Activated CD4-positive, alpha-beta T cell treated with anti-CD3 and anti-CD28 coated beads for 24 hours (primary cell): ENCODE measurements at regions not wholly inside any gene's neighbourhood (a gene's known extent, or its start where the extent isn't known, plus 50 kb on each side); places are given as distances from the start of the nearest gene placed in this dataset.

Experiments
- DNase-seq, 2 donors: peaks; one replicate each; pipeline ENCODE4 v3.0.0-alpha.2; 2020; ENCODE audit warnings: low read depth in 2 of 2

DNA sequence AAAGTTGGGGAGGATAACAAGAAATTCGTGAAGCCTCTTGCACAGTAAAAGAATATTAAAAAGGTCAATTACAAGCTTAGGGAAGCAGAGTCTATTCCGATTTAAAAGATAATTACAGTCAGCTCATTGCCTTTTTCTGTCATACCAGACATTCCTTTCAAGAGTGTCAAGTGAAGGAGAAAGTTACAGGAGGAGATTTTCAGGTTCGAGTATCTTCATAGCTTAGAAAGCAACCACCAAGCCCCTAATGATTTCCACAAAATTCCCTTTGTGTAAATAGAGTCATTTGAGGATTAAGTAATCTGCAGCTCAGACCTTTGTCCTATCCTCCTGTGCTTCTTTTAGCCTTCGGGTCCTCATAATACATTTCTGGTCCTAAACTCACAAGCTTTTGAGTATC, 414.9 kb downstream of the CDH2 start:
- no peak for DNase-seq

DNA sequence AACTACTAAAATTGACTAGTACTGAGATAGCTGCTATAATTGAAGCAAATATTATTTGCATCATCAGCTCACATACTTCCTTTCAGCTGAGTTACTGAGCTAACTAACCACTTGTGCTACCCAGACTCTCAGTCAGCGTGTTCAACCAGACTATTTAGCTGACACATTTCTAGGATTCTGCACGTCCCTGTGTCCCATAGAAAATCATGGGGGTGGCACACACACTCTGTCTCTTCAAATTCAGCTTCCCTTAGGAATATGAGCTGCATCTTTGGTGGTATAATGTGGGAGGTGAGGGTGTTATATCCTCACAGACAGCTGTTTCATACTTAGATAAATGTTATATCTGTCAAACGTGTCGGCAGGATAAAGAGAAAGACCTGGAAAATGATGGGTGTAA, 424.0 kb downstream of the CDH2 start:
- no peak for DNase-seq

GRCh38 chr18:27750923-27751322, 426.0 kb downstream of the CDH2 start:
- DNase-seq = no peak

DNA sequence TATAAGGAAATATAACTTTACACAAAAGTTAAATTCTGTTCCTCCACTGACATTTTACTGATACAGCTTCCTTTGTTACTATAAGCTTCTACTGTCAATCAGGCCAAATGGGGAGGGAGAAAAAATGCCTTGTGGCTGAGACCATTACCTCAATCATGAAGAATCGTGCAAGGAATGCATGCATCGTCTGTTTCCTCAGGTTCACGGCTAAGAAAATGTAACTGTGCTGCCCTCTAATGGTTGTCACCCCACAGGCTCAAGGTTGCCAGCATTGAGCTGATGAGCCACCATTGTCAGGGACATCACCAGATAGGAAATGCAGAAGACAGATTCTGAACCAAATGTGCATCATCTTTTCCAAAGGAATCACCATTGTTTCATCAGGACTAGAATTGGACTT, 426.9 kb downstream of the CDH2 start:
- no peak for DNase-seq

GRCh38 chr18:27749194-27749593, 427.7 kb downstream of the CDH2 start:
- DNase-seq = no peak

DNA sequence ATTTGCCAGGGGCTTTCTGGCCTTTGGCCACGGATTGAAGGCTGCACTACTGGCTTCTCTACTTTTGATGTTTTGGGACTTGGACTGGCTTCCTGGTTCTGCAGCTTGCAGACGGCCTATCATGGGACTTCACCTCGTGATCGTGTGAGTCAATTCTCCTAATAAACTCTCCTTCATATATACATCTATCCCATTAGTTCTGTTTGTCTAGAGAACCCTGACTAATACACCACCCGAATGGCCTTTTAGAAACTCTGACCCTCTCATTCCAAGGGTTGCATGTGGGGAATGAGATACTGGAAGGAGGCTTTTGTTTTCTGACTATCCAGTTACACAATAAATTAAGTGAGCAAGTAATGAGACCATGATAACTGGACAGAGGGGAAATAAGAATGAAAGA, 430.7 kb downstream of the CDH2 start:
- no peak for DNase-seq

DNA sequence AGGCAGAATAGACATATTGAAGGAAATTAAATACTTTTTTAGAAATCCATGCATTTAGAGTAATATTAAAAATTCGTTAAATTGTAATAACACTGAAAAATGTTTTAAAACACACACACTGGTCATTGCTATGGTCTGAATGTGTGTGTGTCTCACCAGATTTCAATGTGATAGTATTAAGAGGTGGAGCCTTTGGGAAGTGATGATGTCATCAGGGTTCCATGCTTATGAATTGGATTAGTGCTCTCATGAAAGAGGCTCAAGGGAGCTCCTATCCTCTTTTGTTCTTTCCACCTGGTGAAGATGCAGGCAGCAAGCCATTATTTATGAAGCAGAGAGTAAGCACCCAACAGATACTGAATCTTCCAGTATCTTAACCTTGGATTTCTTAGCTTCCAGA, 441.8 kb downstream of the CDH2 start:
- no peak for DNase-seq

DNA sequence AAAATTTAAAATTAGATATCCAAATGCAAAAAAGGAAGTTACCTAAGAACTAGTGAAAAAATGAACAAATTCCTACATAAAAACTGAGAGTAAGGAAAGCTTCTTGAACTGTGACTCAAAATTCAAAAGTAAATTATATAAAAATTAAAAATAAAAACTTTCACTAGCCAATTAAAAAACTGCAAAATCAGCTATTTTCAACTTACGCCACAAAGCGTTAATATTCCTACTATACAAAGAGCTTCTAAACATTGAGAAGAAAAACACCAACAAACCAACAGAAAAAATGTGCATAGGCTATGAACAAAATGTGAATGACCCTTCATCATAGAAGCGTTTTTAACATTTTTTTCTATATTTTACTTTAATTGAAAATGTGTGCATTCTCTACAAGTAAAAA, 445.7 kb downstream of the CDH2 start:
- DNase-seq = no peak

DNA sequence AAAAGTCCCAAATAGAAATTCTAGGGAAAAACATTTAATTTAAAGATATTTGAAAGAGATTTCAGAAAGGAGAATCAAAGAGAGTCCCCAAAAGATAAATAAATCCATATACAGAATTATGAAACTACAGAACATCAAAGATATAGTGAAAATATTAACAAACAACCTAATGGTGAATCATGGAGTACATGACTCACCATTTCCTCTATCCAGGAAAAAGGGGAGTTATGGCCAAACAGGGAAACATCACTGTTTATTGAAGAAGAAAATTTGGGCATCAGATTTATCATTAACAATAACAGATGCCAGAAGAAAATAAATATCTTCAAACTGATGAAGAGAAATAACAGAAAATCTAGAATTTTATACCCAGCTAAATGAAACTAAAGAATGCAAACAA, 448.3 kb downstream of the CDH2 start:
- DNase-seq = no peak

DNA sequence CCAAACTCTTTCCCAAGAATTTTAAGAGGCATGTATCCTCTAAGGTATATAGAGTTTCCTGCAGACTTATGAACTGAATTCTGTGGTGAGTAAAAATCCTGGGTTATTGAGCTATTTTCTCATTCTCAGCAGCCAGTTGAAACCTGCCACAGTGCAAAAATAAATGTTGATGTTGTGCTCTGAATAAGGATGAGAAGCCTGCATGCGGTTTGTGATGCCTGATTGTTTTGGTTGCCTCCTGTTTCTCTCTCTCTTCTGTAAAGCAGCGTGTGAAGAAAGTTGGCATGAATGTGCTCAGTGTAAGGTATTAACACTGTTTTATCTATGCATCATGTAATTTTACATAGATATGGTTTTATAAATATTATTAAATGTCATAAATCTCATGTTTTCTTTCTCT, 452.6 kb downstream of the CDH2 start:
- no peak for DNase-seq

- no peak for DNase-seq
Observed at GRCh38 chr18:27723168-27723567, 453.8 kb downstream of the CDH2 start.

- DNase-seq = no peak
Observed at GRCh38 chr18:27719680-27720079, 457.2 kb downstream of the CDH2 start.

- no peak for DNase-seq
Observed at GRCh38 chr18:27717816-27718215, 459.1 kb downstream of the CDH2 start.

- DNase-seq = no peak
Observed at GRCh38 chr18:27717250-27717649, 459.7 kb downstream of the CDH2 start.

GRCh38 chr18:27715751-27716150, 461.2 kb downstream of the CDH2 start:
- DNase-seq = no peak

- no peak for DNase-seq
Observed at GRCh38 chr18:27713738-27714095, 463.2 kb downstream of the CDH2 start.

GRCh38 chr18:27713037-27713737, 463.7 kb downstream of the CDH2 start:
- DNase-seq = no peak

GRCh38 chr18:27712066-27712465, 464.9 kb downstream of the CDH2 start:
- no peak for DNase-seq

- no peak for DNase-seq
Observed at GRCh38 chr18:27711382-27711781, 465.5 kb downstream of the CDH2 start.

GRCh38 chr18:27709344-27709743, 467.6 kb downstream of the CDH2 start:
- DNase-seq = no peak

- no peak for DNase-seq
Observed at GRCh38 chr18:27707201-27707600, 469.7 kb downstream of the CDH2 start.

- no peak for DNase-seq
Observed at GRCh38 chr18:27704736-27705361, 472.1 kb downstream of the CDH2 start.

DNA sequence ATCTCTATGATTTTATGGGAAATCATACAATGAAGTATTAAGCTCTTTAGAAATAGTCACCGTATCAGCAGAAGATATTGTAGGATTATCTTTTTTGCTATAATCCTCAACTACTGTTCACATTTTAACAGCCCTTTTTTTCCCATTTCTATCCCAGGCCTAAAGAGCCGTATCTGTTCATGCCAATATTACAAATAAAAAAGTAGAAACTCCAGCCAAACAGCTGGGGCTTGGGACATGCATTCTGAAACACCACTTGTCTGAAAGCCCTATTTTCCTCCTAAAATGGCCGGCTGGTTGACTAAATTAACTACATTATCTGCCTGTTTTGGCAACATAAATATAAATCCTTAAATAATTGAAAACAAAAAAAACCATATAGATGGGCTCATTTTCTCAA, 477.8 kb downstream of the CDH2 start:
- no peak for DNase-seq

DNA sequence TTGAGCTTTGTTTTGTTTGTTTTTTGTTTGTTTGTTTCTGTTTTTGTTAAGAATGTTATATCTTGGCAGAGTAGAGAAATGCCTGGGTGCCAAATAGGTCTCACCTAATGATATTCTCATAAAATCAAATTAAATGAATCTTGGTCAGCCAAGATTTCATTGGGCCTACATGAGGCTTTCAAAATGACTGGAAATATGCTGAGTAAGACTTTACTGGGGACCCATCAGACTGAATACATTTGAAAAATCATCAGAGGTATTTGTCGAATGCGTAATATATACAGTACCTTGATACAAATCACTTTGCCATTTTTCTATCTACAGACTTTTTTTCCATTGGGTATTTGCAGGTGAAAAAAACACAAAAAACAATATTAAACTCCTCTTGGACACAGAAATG, 480.8 kb downstream of the CDH2 start:
- no peak for DNase-seq
